ENCODE measurements at regions not wholly inside any gene's neighbourhood (a gene's known extent, or its start where the extent isn't known, plus 50 kb on each side); places are given as distances from the start of the nearest gene placed in this dataset.
"Not testable (repeated sequence)": the region's sequence is repeated elsewhere in the genome, so short reads cannot be mapped to it uniquely, and the experiment has no call there.

- no peak for DNase-seq (ENCODE audit: low spot score)
Observed at GRCh38 chr2:161052214-161052613, 108.0 kb upstream of the TANK start.

- no peak for DNase-seq (ENCODE audit: low spot score)
Observed at GRCh38 chr2:161055289-161055688, 104.9 kb upstream of the TANK start.

- DNase-seq (ENCODE audit: low spot score): no peak
Observed at GRCh38 chr2:161059388-161059787, 100.8 kb upstream of the TANK start.

- DNase-seq (ENCODE audit: low spot score): no peak
Observed at GRCh38 chr2:161061786-161062185, 98.4 kb upstream of the TANK start.

- DNase-seq (ENCODE audit: low spot score): peak; percentile 67
Observed at GRCh38 chr2:161063157-161063945, 96.9 kb upstream of the TANK start.

DNA sequence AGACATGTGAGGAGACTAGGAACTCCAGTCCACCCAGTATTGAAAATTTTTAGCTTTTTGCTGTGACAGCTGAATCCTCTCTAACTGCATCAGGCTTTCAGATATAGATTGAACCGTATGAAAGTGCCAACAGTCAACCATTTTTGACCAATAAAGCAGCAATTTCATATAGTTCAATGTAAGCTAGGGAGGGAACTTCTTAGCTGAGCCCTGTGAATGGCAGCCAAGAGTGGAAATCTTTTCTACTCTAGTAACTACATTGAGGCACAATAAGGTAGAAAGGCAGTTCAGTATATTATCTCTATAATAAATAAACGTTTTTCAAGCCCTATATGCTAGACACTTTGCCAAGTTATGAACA lies 96.3 kb upstream of the TANK start:
- DNase-seq (ENCODE audit: low spot score): no peak

DNA sequence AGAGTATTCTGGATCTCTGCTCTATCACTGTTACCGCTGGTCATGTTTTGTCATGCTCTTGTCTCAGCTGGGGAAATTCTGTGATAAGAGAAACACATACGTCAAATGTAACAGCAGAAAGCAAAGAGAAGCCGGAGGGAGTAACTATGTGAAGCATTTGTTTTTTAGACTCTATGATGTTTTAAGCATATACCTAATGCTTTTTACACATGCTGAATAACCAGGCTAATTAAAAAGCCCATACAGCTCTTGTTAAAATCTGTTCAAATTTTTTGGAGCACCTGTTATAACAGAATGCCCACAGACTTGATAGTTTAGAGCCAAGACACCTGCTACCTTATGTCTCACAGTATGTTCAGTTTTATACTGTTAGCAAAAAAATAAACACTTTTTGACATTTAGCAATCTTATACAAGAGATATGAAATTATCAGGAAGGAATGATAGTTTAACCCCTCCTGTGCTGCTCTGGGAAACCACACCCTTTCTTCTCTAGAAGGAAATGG lies 92.3 kb upstream of the TANK start:
- DNase-seq (ENCODE audit: low spot score): no peak

DNA sequence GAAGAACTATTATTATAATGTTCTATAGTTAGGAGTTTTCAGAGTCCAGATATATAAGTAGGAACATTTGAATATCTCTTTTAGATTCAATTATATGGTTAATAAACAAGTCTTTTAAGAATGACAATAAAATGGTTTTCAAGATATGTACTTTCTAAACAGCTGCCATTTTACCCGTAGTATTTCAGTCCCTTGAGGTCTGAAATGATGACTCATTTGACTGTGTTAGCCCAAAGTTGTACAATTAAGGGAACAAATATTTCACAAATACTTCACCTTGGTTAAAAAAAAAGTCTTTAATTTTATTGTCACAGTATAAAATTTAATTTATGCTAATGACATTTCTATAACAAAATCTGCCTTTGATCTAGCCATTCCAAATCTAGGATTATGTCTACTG lies 91.6 kb upstream of the TANK start:
- no peak for DNase-seq (ENCODE audit: low spot score)

- no peak for DNase-seq (ENCODE audit: low spot score)
Observed at GRCh38 chr2:161070693-161071479, 89.3 kb upstream of the TANK start.

DNA sequence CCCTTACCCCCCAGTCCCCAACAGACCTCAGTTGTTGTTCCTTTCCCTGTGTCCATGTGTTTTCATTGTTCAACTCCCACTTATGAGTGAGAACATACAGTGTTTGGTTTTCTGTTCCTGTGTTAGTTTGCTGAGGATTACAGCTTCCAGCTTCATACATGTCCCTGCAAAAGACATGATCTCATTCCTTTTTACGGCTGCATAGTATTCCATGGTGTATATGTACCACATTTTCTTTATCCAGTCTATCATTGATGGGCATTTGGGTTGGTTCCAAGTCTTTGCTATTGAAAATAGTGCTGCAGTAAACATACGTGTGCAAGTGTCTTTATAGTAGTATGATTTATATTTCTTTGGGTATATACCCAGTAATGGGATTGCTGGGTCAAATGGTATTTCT lies 87.8 kb upstream of the TANK start:
- not testable (repeated sequence) for DNase-seq (ENCODE audit: low spot score)

- DNase-seq (ENCODE audit: low spot score): no peak
Observed at GRCh38 chr2:161075701-161076100, 84.5 kb upstream of the TANK start.

- DNase-seq (ENCODE audit: low spot score): no peak
Observed at GRCh38 chr2:161076936-161077335, 83.3 kb upstream of the TANK start.

DNA sequence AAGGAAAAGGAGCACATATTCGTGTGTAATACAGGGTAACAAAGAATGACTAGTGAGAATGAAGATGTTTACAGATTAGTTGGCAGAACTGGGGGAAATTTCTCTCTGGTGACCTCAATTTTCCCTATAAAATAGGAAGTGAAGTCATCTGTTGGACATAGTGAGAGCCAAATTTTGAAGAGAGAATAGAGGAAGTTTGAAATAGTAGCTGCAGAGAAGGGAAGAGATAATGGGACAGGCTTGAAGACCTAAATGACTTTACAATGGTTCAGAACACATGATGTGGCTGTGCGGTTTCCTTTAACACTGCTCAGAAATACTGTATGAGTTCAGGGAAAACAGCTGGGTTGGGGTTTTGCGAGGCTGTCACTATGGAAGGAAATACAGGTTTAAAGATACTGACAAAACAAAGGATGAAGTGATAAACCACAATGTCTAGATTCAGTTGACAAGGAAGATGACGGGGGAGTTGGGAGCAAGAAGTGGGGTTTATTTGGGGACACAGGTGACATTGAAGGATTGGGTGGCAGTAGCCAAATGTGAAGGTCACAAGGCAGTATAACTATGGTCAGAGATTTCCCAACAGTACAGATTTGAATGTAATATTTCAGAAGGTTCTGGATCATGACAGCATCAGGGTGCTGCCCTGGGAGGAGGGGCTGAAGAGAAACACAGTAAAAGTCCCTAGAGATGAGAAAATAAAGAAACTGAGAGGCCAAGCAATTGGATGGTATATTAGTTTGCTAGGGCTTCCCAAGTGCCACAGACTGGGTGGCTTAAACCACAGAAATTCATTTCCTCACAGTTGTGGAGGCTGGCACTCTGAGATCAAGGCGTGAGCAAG lies 82.6 kb upstream of the TANK start:
- DNase-seq (ENCODE audit: low spot score): no peak

DNA sequence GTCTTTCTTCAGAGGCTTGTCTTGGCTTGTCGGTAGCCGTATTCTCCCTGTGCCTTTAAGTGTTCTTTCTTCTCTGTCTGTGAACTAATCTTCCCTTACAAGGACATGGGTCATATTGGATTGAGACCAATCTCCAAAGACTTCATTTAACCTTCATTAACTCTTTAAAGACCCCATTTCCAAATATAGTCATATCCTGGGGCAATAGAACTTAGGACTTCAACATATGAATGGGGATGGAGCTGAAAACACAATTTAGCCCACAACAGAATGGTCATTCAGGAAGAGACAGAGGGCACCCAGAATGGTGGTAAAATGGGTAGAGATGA lies 82.1 kb upstream of the TANK start:
- DNase-seq (ENCODE audit: low spot score): no peak

DNA sequence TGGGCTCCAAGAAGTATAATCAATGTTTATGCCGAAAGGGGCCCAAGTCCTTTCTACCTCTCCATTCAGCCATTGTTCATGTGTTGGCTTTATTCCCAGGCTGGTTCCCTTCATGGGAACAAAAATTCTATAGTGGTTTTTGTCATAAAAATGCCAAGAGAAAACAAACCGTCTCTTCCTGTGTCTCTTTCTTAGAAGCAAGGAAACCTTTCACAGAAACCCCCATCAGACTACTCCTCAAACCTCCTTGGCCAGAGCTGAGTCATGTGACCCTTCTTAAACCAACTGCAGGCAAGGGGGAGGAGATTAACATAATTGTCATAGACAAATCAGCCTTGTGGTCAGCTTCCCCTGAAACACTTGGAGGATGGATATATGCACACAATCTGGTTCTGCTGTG lies 75.1 kb upstream of the TANK start:
- DNase-seq (ENCODE audit: low spot score): no peak

DNA sequence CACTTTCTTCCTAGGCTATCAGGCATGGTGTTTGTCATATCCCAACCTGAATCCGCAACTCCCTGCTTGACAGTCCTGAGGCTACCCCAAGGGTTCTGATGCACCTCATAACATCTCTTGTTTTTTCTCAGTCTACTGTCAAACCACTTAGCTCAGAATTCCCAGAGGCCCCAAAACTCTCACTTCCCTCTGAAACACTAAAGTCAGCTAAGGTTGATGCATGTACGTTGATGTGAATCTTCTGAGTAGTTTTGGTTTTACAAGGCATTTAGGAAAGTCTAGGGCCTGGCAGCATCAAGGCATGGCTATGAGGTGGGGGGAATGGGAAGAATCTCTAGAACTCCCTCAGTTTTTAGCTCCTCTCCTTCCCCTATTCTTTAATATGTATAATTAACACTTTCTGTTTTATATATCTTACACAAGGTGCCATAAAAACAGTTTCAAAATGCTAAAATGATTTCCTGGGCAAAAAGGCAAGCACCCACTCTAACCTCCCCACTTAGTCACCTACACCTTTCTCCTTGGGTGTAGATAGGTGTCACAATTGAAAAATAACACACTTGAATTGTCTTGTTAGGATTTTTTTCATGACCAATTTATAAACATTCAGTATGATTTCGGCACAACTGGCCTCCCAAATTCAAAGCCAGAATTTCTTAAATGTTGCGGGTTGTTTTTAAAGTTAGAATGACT lies 71.4 kb upstream of the TANK start:
- DNase-seq (ENCODE audit: low spot score): no peak

DNA sequence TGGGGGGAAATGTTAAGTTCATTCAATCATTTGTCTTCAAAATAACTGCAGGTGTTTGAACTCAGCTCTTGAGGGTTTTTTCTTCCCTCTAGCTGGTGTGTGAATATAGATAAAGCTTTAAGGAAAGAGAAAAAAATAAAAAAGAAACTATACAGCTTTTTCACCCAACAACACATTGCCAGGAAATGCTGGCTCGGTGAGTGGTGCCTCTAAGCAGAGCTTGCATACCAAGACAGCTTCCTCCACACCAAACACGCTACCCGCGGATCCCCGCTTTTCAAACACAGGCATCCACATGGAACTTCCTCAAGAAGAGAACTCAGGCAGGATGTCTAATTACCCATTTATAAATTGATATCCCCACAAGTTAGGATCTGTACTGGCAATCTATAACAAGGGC lies 69.8 kb upstream of the TANK start:
- DNase-seq (ENCODE audit: low spot score): no peak

DNA sequence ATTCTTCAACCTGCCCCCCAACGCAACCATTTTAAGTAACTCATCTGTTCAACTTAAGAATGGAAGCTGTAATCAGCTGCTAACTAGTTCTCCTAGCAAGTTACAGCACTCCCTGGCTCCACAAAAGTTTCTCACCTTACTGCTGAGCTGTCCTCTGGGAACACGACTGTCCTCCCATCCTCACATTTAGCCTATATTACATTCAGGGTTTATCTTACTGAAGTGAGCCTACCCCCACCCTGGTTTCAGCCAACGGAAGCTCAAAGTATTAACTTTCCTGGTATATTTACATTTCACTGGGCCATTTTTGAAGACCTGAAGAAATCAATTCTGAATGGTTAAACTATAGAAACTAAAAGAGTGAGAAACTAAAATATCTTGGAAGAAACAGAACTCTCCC lies 64.9 kb upstream of the TANK start:
- DNase-seq (ENCODE audit: low spot score): no peak

DNA sequence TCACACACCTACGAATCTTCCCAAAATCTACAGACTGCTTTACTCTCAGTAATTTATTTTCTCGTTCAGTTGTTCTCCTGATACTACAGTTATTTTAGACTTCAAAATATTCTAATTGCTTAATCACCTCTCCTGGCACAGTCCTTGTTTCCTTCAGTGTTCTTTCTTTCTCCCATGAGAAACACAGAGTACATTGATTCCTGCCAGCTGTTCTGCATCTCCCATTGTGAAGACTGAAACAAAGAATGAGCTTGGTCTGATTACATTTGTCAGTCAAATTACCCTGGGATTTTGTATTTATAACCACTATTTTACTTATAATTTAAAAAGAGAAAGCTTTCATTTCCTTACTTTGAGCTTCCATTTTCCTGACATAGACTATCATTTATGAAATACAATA lies 63.9 kb upstream of the TANK start:
- DNase-seq (ENCODE audit: low spot score): no peak

GRCh38 chr2:161097157-161097556 lies 63.1 kb upstream of the TANK start:
- DNase-seq (ENCODE audit: low spot score): no peak

DNA sequence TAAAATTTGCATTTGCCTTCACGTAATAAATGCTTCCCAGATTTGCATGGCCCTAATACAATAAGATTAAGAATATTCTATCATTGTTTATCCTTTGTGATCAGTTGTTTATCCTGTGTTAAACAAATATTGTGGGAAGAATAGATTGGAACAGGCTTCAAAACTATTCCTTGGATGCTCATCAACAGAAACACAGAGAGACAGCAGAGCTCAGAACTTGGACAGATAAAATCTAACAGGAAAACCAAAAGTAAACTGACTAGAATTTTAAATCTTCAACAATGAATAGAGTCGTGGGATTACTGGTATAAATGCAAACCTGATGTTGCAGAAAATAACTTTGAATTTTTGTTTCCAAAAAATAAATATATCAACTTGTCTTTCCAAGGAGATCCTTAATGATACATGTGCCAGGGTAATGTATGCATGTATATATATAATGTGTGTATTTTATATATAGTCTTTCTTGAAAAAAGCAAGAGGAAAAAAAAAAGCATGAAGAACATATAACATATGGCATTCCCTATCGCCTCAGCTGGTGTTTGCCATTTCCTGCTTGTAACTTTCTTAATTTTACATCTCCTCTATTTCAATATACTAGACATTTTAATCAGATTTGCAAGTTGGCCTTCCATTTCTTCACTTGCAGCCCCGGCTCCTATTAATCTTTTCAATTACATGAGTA lies 59.9 kb upstream of the TANK start:
- no peak for DNase-seq (ENCODE audit: low spot score)

Data from SK-N-DZ (cell line).